Nephron (organoid): ENCODE measurements at regions not wholly inside any gene's neighbourhood (a gene's known extent, or its start where the extent isn't known, plus 50 kb on each side); places are given as distances from the start of the nearest gene placed in this dataset.
"Not testable (repeated sequence)": the region's sequence is repeated elsewhere in the genome, so short reads cannot be mapped to it uniquely, and the experiment has no call there.

Experiments
- H3K27ac Mint-ChIP-seq, 3 experiments: 2 replicates each; pipeline ENCODE4 v1.8.0; 2020; ENCODE audit warnings: mixed read lengths in 3 of 3, mild to moderate bottlenecking in 2 of 3, moderate library complexity in 1 of 3
- H3K27me3 Mint-ChIP-seq: 2 replicates; pipeline ENCODE4 v1.8.0; 2021; ENCODE audit warnings: low read depth, mild to moderate bottlenecking, moderate library complexity, mixed read lengths
- H3K36me3 Mint-ChIP-seq: 2 replicates; pipeline ENCODE4 v1.8.0; 2020; ENCODE audit warnings: low read depth, mixed read lengths
- H3K4me1 Mint-ChIP-seq: 2 replicates; pipeline ENCODE4 v1.8.0; 2020; ENCODE audit warnings: mixed read lengths
- H3K4me3 Mint-ChIP-seq, 3 experiments: 2 replicates each; pipeline ENCODE4 v1.8.0; 2020; ENCODE audit warnings: mild to moderate bottlenecking in 3 of 3, mixed read lengths in 3 of 3, moderate library complexity in 2 of 3
- H3K9me3 Mint-ChIP-seq: 2 replicates; pipeline ENCODE4 v1.8.0; 2020; ENCODE audit warnings: mixed read lengths

DNA sequence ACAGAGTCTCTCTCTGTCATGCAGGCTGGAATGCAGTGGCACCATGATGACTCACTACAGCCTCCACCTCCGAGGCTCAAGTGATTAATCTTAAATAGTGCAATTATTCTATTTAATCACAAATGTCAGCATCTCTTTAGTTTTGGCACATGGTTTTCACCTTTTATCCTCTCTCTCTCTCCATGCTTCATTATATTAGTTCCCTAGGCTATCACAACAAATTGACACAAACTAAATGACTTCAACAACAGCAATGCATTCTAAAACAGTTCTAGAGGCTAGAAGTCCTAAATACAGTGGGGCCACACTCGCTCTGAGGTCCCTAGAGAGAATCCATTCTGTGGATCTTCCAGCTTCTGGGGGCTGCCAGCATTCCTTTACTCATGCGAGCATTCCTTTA is 178.2 kb upstream of the ZNG1F start:
- not testable (repeated sequence) for H3K27me3 Mint-ChIP-seq, H3K27ac Mint-ChIP-seq, H3K4me3 Mint-ChIP-seq, H3K4me1 Mint-ChIP-seq, H3K36me3 Mint-ChIP-seq, H3K9me3 Mint-ChIP-seq

- H3K4me3 Mint-ChIP-seq, H3K27ac Mint-ChIP-seq, H3K4me1 Mint-ChIP-seq, H3K9me3 Mint-ChIP-seq, H3K36me3 Mint-ChIP-seq, H3K27me3 Mint-ChIP-seq: not testable (repeated sequence)
Observed at GRCh38 chr9:41361790-41362189, 172.7 kb upstream of the ZNG1F start.

GRCh38 chr9:41359116-41359515 is 170.0 kb upstream of the ZNG1F start:
- H3K36me3 Mint-ChIP-seq, H3K4me1 Mint-ChIP-seq, H3K9me3 Mint-ChIP-seq, H3K27me3 Mint-ChIP-seq: not testable (repeated sequence)
- H3K4me3 Mint-ChIP-seq: peak overlapping the region; percentile 96 to 99 (median 99)
- peak overlapping the region; percentile 89 to 97 (median 93) for H3K27ac Mint-ChIP-seq

DNA sequence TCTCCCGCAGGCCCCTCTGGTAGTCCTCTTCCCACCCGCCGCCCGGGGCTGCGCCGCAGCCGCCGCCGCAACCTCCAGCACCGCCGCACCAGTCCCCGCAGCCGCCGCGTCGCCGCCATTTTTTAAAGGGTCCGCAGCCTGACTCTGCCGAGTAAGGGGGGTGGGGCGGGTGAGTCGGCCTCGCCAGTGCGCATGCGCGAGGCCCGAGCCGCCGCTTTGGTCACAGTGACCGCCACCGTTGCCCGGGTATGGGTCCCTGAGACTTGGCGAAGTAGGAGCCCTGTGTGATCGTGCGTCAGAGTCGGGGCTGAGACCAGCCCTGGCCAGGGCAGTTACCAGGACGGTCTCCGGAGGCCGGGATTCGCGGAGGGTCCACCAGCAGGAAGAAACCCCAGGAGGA is 169.6 kb upstream of the ZNG1F start:
- H3K27me3 Mint-ChIP-seq, H3K4me1 Mint-ChIP-seq, H3K9me3 Mint-ChIP-seq, H3K36me3 Mint-ChIP-seq: not testable (repeated sequence)
- Mint-ChIP-seq H3K4me3 (peak overlapping the region; percentile 96 to 99 (median 99)), H3K27ac (peak overlapping the region; percentile 89 to 97 (median 93))

- H3K36me3 Mint-ChIP-seq, H3K27me3 Mint-ChIP-seq, H3K4me1 Mint-ChIP-seq, H3K9me3 Mint-ChIP-seq: not testable (repeated sequence)
- Mint-ChIP-seq H3K4me3 (peak overlapping the region; percentile 96 to 99 (median 99)), H3K27ac (peak overlapping the region; percentile 89 to 97 (median 93))
Observed at GRCh38 chr9:41357918-41358404, 168.8 kb upstream of the ZNG1F start.

- not testable (repeated sequence) for H3K27me3 Mint-ChIP-seq, H3K9me3 Mint-ChIP-seq, H3K27ac Mint-ChIP-seq, H3K4me3 Mint-ChIP-seq, H3K36me3 Mint-ChIP-seq, H3K4me1 Mint-ChIP-seq
Observed at GRCh38 chr9:41357350-41357748, 168.2 kb upstream of the ZNG1F start.

- H3K36me3 Mint-ChIP-seq, H3K4me3 Mint-ChIP-seq, H3K27me3 Mint-ChIP-seq, H3K27ac Mint-ChIP-seq, H3K9me3 Mint-ChIP-seq, H3K4me1 Mint-ChIP-seq: not testable (repeated sequence)
Observed at GRCh38 chr9:41356588-41357349, 167.7 kb upstream of the ZNG1F start.

GRCh38 chr9:41355712-41356450 is 166.8 kb upstream of the ZNG1F start:
- H3K27ac Mint-ChIP-seq, H3K9me3 Mint-ChIP-seq, H3K4me3 Mint-ChIP-seq, H3K27me3 Mint-ChIP-seq, H3K36me3 Mint-ChIP-seq, H3K4me1 Mint-ChIP-seq: not testable (repeated sequence)

- H3K36me3 Mint-ChIP-seq, H3K4me3 Mint-ChIP-seq, H3K4me1 Mint-ChIP-seq, H3K27ac Mint-ChIP-seq, H3K9me3 Mint-ChIP-seq, H3K27me3 Mint-ChIP-seq: not testable (repeated sequence)
Observed at GRCh38 chr9:41354978-41355377, 165.9 kb upstream of the ZNG1F start.

GRCh38 chr9:41354060-41354934 is 165.2 kb upstream of the ZNG1F start:
- not testable (repeated sequence) for H3K4me3 Mint-ChIP-seq, H3K27me3 Mint-ChIP-seq, H3K4me1 Mint-ChIP-seq, H3K9me3 Mint-ChIP-seq, H3K27ac Mint-ChIP-seq, H3K36me3 Mint-ChIP-seq

DNA sequence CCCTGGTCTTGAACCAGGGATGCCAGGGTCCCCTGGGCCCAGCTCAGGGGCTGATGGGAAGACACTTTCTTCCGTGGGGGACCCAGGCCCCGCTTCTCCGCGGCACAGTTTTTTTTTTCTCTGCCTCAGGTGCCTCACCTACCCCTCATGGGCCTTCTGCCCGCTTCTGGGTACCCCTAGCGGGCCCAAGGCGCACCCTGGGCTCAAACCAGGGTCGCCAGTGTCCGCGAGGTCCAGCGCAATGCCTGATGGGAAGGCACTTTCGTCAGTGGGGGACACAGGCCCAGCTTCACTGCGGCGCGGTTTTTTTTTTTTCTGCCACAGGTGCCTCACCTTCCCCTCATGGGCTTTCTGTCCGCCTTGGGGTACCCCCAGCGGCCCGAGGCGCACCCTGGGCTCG is 163.9 kb upstream of the ZNG1F start:
- not testable (repeated sequence) for H3K4me1 Mint-ChIP-seq, H3K36me3 Mint-ChIP-seq, H3K27me3 Mint-ChIP-seq, H3K27ac Mint-ChIP-seq, H3K9me3 Mint-ChIP-seq, H3K4me3 Mint-ChIP-seq

DNA sequence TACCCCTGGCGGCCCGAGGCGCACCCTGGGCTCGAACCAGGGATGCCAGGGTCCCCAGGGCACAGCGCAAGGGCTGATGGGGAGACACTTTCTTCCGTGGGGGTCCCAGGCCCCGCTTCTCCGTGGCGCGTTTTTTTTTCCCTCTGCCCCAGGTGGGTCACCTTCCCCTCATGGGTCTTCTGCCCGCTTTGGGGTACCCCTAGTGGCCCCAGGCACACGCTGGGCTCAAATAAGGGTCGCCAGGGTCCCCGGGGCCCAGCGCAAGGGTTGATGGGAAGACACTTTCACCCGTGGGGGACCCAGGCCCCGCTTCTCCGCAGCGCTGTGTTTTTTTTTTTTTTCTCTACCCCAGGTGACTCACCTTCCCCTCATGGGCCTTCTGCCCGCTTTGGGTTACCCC is 163.3 kb upstream of the ZNG1F start:
- not testable (repeated sequence) for H3K4me1 Mint-ChIP-seq, H3K4me3 Mint-ChIP-seq, H3K27ac Mint-ChIP-seq

DNA sequence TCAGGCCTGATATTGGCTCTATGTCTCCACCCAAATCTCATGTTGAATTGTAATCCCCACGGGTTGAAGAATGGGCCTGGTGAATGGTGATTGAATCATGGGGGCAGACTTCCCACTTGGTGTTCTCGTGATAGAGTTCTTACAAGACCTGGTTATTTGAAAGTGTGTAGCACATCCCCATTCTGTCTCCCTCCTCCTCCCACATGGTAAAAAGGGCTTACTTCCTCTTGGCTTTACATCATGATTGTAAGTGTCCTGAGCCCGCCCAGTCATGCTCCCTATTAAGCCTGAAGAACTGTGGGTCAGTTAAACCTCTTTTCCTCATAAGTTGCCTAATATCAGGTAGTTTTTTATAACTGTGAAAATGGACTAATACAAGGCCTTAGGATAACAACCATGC is 158.8 kb upstream of the ZNG1F start:
- not testable (repeated sequence) for H3K9me3 Mint-ChIP-seq, H3K27me3 Mint-ChIP-seq, H3K27ac Mint-ChIP-seq, H3K4me1 Mint-ChIP-seq, H3K4me3 Mint-ChIP-seq, H3K36me3 Mint-ChIP-seq

More for the DNA sequence above, 163.3 kb upstream of the ZNG1F start:
- H3K36me3 Mint-ChIP-seq, H3K9me3 Mint-ChIP-seq, H3K27me3 Mint-ChIP-seq: not testable (repeated sequence)

- not testable (repeated sequence) for H3K27ac Mint-ChIP-seq, H3K4me3 Mint-ChIP-seq, H3K27me3 Mint-ChIP-seq, H3K9me3 Mint-ChIP-seq, H3K36me3 Mint-ChIP-seq, H3K4me1 Mint-ChIP-seq
Observed at GRCh38 chr9:41332562-41332961, 143.4 kb upstream of the ZNG1F start.

DNA sequence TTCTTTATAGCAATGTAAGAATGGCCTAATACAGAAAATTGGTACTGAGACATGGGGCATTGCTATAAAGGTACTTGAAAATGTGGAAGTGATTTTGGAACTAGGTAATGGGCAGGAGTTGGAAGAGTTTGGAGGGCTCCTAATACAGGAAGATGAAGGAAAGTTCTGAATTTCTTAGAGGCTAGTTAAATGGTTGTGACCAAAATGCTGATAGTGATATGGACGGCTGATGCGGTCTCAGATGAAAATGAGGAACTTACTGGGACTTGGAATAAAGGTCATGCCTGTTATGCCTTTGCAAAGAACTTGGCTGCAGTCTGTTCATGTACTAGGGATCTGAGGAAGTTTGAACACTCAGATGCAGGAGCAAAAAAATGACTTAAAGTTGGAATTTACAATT is 132.2 kb upstream of the ZNG1F start:
- not testable (repeated sequence) for H3K4me1 Mint-ChIP-seq, H3K27ac Mint-ChIP-seq, H3K36me3 Mint-ChIP-seq, H3K27me3 Mint-ChIP-seq, H3K4me3 Mint-ChIP-seq, H3K9me3 Mint-ChIP-seq
